ENCODE measurements at regions not wholly inside any gene's neighbourhood (a gene's known extent, or its start where the extent isn't known, plus 50 kb on each side); places are given as distances from the start of the nearest gene placed in this dataset.

DNA sequence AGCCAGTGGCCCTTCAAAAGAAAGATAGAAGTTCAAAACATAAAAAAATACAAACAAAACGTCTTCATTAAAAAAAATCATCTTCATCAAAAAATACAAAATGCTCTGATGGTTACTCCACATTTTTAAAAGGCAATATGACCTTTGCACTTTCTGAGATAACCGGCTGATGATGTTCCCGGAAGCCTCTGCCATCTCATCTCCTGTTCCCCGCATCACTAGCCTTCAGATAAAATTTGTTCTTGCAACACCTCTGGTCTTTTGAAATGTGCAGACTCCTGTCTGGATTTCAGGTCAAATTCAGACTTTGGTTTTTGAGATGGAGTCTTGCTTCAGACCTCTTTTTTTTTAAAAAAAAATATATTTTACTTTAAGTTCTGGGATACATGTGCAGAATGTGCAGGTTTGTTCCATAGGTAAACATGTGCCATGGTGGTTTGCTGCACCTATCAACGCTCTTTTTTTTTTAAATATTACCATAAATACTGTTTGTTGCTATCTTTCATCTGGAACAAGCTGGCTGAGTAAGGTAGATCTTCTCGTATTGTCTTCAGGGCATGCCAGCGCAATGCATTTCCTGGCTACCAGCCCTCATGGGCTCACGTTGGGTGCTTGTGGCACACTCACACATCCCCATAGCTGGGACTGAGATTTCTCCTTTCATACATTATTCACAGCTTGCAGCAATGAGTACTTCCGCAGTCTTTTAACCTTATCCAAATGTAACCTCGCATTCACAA lies 418.9 kb upstream of the ARGLU1 start:
- no peak overlapping the region for H3K27ac ChIP-seq
- TF ChIP-seq, protein P1, sequence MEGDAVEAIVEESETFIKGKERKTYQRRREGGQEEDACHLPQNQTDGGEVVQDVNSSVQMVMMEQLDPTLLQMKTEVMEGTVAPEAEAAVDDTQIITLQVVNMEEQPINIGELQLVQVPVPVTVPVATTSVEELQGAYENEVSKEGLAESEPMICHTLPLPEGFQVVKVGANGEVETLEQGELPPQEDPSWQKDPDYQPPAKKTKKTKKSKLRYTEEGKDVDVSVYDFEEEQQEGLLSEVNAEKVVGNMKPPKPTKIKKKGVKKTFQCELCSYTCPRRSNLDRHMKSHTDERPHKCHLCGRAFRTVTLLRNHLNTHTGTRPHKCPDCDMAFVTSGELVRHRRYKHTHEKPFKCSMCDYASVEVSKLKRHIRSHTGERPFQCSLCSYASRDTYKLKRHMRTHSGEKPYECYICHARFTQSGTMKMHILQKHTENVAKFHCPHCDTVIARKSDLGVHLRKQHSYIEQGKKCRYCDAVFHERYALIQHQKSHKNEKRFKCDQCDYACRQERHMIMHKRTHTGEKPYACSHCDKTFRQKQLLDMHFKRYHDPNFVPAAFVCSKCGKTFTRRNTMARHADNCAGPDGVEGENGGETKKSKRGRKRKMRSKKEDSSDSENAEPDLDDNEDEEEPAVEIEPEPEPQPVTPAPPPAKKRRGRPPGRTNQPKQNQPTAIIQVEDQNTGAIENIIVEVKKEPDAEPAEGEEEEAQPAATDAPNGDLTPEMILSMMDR (conservative IDR thresholded peaks at IDR 0.05): no peak

DNA sequence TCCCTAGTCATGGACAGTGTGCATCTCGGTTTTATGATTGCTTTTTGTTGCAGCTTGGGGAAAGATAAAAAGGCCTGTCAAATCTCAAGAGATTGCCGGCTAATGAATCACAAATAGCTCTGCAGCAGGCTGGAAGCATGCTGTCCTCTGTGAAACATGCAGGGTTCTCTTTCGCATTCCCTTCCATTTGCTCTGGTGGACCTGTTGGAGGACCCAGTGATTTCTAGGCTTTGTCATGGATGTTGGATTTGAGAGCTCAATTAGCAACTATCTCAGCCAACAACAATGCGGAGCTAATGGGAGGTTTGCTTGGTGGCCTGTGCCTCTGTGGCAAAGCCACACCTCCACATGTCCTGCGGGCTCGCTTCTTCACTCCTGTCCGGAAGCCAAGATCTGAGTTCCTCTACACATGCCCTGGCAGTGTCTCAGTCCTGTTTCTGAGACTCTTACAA lies 418.1 kb upstream of the ARGLU1 start:
- TF ChIP-seq, protein P1 (conservative IDR thresholded peaks at IDR 0.05): no peak
- no peak overlapping the region for H3K27ac ChIP-seq

DNA sequence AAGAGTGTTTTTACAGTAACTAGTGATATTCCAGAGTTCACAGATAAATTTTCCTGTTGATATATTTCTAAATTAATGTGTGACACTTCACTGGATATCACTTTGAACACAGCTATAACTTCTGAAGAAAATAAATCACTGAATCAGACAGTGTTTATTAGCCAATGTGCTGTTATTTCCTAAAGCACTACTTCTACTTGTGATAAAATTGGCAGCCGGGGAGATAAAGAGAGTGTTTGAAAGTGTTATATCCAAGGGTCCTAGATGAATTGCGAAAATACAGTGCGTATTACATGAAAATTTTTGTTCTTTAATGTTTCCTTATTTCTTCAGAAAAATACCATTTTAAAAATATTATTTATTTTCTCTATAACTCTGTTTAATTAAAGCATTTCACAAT lies 417.5 kb upstream of the ARGLU1 start:
- H3K27ac ChIP-seq: no peak overlapping the region
- TF ChIP-seq, protein P1 (conservative IDR thresholded peaks at IDR 0.05): no peak

DNA sequence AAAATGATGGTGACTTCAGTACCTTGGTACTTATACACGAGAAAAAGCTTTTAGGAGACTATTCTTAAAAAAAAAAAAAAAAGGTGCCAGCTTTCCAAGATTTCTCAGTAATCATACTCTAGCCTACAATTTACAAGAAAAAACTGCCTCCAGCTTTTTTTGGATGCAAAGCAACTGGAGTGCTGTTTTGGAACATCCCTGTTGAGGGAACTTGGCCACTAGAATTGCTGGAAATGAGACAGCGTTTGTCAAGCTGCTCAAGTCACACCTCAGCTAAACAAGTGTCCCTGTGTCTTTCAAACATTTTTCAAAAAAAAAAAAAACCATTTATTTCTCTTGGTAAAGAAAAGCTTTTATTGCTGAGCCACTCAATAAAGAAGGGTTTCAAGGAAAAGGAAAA lies 413.1 kb upstream of the ARGLU1 start:
- TF ChIP-seq, protein P1 (conservative IDR thresholded peaks at IDR 0.05): no peak
- no peak overlapping the region for H3K27ac ChIP-seq

DNA sequence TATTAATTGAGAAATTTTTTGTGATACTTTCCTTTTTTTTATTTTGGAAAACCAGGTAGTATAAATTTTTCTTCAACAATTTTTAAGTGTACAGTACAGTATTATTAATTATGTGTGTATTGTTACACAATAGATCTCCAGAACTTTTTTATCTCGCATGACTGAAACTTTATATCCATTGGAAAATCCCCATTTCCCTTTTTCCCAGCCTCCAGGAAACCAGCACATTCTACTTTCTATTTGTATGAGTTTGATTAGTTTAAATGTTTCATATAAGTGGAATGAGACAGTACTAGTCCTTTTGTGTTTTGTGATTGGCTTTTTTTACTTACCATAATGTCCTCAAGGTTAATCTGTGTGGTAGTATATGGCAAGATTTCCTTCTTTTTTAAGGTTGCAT lies 399.5 kb upstream of the ARGLU1 start:
- TF ChIP-seq, protein P1 (conservative IDR thresholded peaks at IDR 0.05): no peak
- H3K27ac ChIP-seq: no peak overlapping the region

DNA sequence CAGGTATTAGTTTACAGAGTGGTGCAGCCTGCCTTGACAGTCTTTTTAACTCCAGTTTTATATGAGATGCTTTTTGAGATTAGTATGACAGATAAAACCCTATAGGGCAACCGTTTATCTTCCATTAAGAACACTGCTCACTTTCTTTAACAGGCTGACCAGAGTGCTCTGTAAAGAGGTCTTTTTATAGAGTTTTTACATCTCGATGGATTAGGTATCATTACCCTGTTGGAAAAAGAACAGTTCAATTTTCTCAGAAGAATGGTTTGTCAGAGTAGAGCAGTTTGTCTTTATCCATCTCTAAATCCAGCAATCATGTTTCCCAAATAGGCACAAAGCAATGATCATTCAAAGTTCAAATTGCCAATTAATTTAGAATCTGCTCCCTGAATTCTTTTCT lies 395.2 kb upstream of the ARGLU1 start:
- H3K27ac ChIP-seq: no peak overlapping the region

DNA sequence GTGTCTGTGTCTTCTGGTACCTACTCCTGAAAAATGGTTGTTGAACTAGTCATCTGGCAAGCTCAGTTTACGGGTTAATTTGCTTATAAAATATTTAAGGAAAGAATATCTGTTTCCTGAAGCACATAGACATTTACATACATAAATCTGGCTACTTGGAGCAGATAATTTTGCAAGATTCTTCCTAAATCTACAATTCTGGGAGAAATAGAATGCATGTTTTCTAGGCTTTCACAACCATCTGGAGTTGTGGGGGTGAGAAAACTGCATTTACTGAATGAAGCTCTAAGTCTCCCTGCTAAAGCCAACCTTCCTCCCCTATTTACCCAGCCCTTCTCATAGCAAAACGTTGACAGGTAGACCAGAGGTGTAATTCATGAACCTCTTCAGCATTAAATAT lies 393.7 kb upstream of the ARGLU1 start:
- H3K27ac ChIP-seq: no peak overlapping the region
- TF ChIP-seq, protein P1 (conservative IDR thresholded peaks at IDR 0.05): no peak

More for the DNA sequence above, 395.2 kb upstream of the ARGLU1 start:
- TF ChIP-seq, protein P1 (conservative IDR thresholded peaks at IDR 0.05): no peak

Data from VCaP (cell line).